ENCODE measurements at regions not wholly inside any gene's neighbourhood (a gene's known extent, or its start where the extent isn't known, plus 50 kb on each side); places are given as distances from the start of the nearest gene placed in this dataset.

- intact Hi-C loops (cut with micrococcal nuclease): no loop called here
- H3K9me3 ChIP-seq (replicated peaks; ENCODE audit: control insufficient read depth, insufficient read depth, low read length): no peaks in the 10 kb centered on the region
- no peak overlapping the region for H3K4me2 ChIP-seq (ENCODE audit: insufficient read depth, low read length)
- H2AFZ ChIP-seq (ENCODE audit: low read depth, low read length): no peak overlapping the region
- FAIRE-seq (no peak), DNase-seq (ENCODE audit: low read depth, low spot score) (no peak)
- CTCF ChIA-PET: interaction anchor here (0.9 kb wide), 1 partner anchor 17 kb away, joined by 3 read pairs; no protein-coding TSS in a partner anchor
- H3K36me3 ChIP-seq (ENCODE audit: control insufficient read depth in 2 of 2, extremely low read depth in 1 of 2, insufficient read depth in 2 of 2, low read length in 2 of 2): no peaks in the 10 kb centered on the region
- H4K20me1 ChIP-seq (replicated peaks; ENCODE audit: control insufficient read depth, extremely low read depth, insufficient read depth, low read length): no peaks in the 10 kb centered on the region
- H3K9ac ChIP-seq (replicated peaks; ENCODE audit: extremely low read depth, insufficient read depth, low read length): no peak overlapping the region
- no peak overlapping the region for H3K27ac ChIP-seq (ENCODE audit: insufficient read depth, low read depth, low read length)
- no peaks in the 10 kb centered on the region for H3K79me2 ChIP-seq (ENCODE audit: control insufficient read depth, insufficient read depth, low read length)
- no peaks in the 10 kb centered on the region for H3K9me1 ChIP-seq (replicated peaks; ENCODE audit: control insufficient read depth, extremely low read depth, insufficient read depth, low read length)
- no peak for TF ChIP-seq FOS (IDR thresholded peaks at IDR 0.05; ENCODE audit: borderline replicate concordance, insufficient read depth, low read length)
- TF ChIP-seq POLR2AphosphoS5 (IDR thresholded peaks at IDR 0.05; ENCODE audit: insufficient read depth, low read depth, low read length): no peak
- TF ChIP-seq POLR2A (IDR thresholded peaks at IDR 0.05; ENCODE audit: low read depth, low read length): no peak
- no peak for TF ChIP-seq GATA2 (IDR thresholded peaks at IDR 0.05; ENCODE audit: insufficient read depth, insufficient read length, low read depth, low read length)
- TF ChIP-seq JUN (IDR thresholded peaks at IDR 0.05; ENCODE audit: borderline replicate concordance, insufficient read depth, insufficient read length, low read depth): no peak
- TF ChIP-seq CTCF (IDR thresholded peaks at IDR 0.05; ENCODE audit: extremely low read depth in 1 of 2, insufficient read depth in 1 of 2, low read depth in 1 of 2, low read length in 2 of 2): no peak
- TF ChIP-seq MAX (IDR thresholded peaks at IDR 0.05; ENCODE audit: insufficient read depth, insufficient read length): no peak
- TF ChIP-seq MYC (IDR thresholded peaks at IDR 0.05; ENCODE audit: low read depth, low read length): no peak
- no TSS peak for BruUV-seq (replicated peaks)
- POLR2A ChIA-PET: no interaction called here
- H3K4me1 ChIP-seq (ENCODE audit: control insufficient read depth, extremely low read depth, insufficient read depth, low read length): no peaks in the 10 kb centered on the region
- dilution Hi-C loops (cut with MboI; ENCODE audit: extremely low pct_ligation_motif_present, low sequenced_read_pairs): no loop called here
- no peaks in the 10 kb centered on the region for H3K27me3 ChIP-seq (ENCODE audit: control insufficient read depth in 2 of 2, insufficient read depth in 2 of 2, low read length in 2 of 2)
- H3K4me3 ChIP-seq (replicated peaks in 1 of 3; ENCODE audit: insufficient read depth in 1 of 3, low read depth in 1 of 3, low read length in 3 of 3): no peak overlapping the region
These were observed 109.8 kb downstream of the ACTL7B start for GRCh38 chr9:108746001-108746400.

Measured in endothelial cell of umbilical vein (primary cell).